H9 (cell line): ENCODE measurements at regions not wholly inside any gene's neighbourhood (a gene's known extent, or its start where the extent isn't known, plus 50 kb on each side); places are given as distances from the start of the nearest gene placed in this dataset.

Experiments
- DNase-seq: peaks from one replicate; pipeline ENCODE4 v3.0.0-alpha.2; 2017
- H2AFZ ChIP-seq: one replicate; pipeline ENCODE4 v1.6.1; 2013; ENCODE audit warnings: mild to moderate bottlenecking, low read length, control low read depth, moderate library complexity
- H2AK5ac ChIP-seq: 2 replicates; pipeline ENCODE4 v1.6.1; 2013; ENCODE audit warnings: low read length, control low read depth, mixed read lengths; ENCODE audit not compliant: insufficient read length
- H2BK120ac ChIP-seq: one replicate; pipeline ENCODE4 v1.6.1; 2013; ENCODE audit warnings: low read depth, mild to moderate bottlenecking, low read length, control low read depth, inconsistent platforms; ENCODE audit not compliant: poor library complexity, severe bottlenecking
- H2BK12ac ChIP-seq: 2 replicates; pipeline ENCODE4 v1.6.1; 2013; ENCODE audit warnings: low read length, control low read depth, mixed read lengths, low read depth; ENCODE audit not compliant: insufficient read length
- H2BK15ac ChIP-seq: 2 replicates; pipeline ENCODE4 v1.6.1; 2013; ENCODE audit warnings: low read depth, low read length, control low read depth
- H2BK20ac ChIP-seq: one replicate; pipeline ENCODE4 v1.6.1; 2013; ENCODE audit warnings: low read depth, mild to moderate bottlenecking, low read length, control low read depth, inconsistent platforms; ENCODE audit not compliant: poor library complexity, severe bottlenecking
- H2BK5ac ChIP-seq: 2 replicates; pipeline ENCODE4 v1.6.1; 2013; ENCODE audit warnings: low read length, control low read depth, mixed read lengths; ENCODE audit not compliant: insufficient read length
- H3K14ac ChIP-seq: 2 replicates; pipeline ENCODE4 v1.6.1; 2013; ENCODE audit warnings: low read length, control low read depth; ENCODE audit not compliant: insufficient read depth
- H3K18ac ChIP-seq: 2 replicates; pipeline ENCODE4 v1.6.1; 2013; ENCODE audit warnings: low read depth, mild to moderate bottlenecking, mixed read lengths, low read length, control low read depth; ENCODE audit not compliant: insufficient read length
- H3K23ac ChIP-seq: 2 replicates; pipeline ENCODE4 v1.6.1; 2013; ENCODE audit warnings: low read length, control low read depth, mixed read lengths, low read depth; ENCODE audit not compliant: insufficient read length
- H3K23me2 ChIP-seq: 2 replicates; pipeline ENCODE4 v1.6.1; 2013; ENCODE audit warnings: low read depth, mild to moderate bottlenecking, mixed read lengths, low read length, control low read depth; ENCODE audit not compliant: insufficient read length, poor library complexity, severe bottlenecking
- H3K27ac ChIP-seq: 2 replicates; pipeline ENCODE4 v1.5.1; 2013; ENCODE audit warnings: low read length, control low read depth, mixed read lengths, low read depth; ENCODE audit not compliant: insufficient read length
- H3K27me3 ChIP-seq: 2 replicates; pipeline ENCODE4 v1.6.1; 2013; ENCODE audit warnings: low read length, control low read depth, inconsistent platforms; ENCODE audit not compliant: insufficient read depth
- H3K4ac ChIP-seq: 2 replicates; pipeline ENCODE4 v1.6.1; 2013; ENCODE audit warnings: low read depth, mild to moderate bottlenecking, control low read depth, inconsistent platforms, low read length, moderate library complexity
- H3K4me1 ChIP-seq: 2 replicates; pipeline ENCODE4 v1.6.1; 2013; ENCODE audit warnings: low read length, control low read depth, inconsistent platforms; ENCODE audit not compliant: insufficient read depth
- H3K4me2 ChIP-seq: 2 replicates; pipeline ENCODE4 v1.6.1; 2013; ENCODE audit warnings: low read length, control low read depth, mixed read lengths; ENCODE audit not compliant: insufficient read length, insufficient read depth
- H3K56ac ChIP-seq: 2 replicates; pipeline ENCODE4 v1.6.1; 2013; ENCODE audit warnings: low read depth, mild to moderate bottlenecking, mixed read lengths, low read length, control low read depth; ENCODE audit not compliant: insufficient read length
- H3K79me1 ChIP-seq: 2 replicates; pipeline ENCODE4 v1.6.1; 2013; ENCODE audit warnings: low read depth, mild to moderate bottlenecking, moderate library complexity, low read length, control low read depth, inconsistent platforms; ENCODE audit not compliant: insufficient read depth, poor library complexity, severe bottlenecking
- H3K79me2 ChIP-seq: 2 replicates; pipeline ENCODE4 v1.6.1; 2013; ENCODE audit warnings: low read length, control low read depth, inconsistent platforms; ENCODE audit not compliant: insufficient read depth
- H3K9ac ChIP-seq: 2 replicates; pipeline ENCODE4 v1.6.1; 2013; ENCODE audit warnings: low read length, control low read depth, mixed read lengths; ENCODE audit not compliant: insufficient read length; ENCODE audit errors: extremely low read depth
- H3K9me3 ChIP-seq: one replicate; pipeline ENCODE4 v1.6.1; 2013; ENCODE audit warnings: low read depth, low read length, inconsistent platforms; ENCODE audit not compliant: control insufficient read depth
- H3T11ph ChIP-seq: one replicate; pipeline ENCODE4 v1.6.1; 2013; ENCODE audit warnings: mild to moderate bottlenecking, low read length, control low read depth, inconsistent platforms
- H4K20me1 ChIP-seq: one replicate; pipeline ENCODE4 v1.6.1; 2013; ENCODE audit not compliant: control insufficient read depth, insufficient read length, insufficient read depth
- H4K5ac ChIP-seq: 2 replicates; pipeline ENCODE4 v1.6.1; 2013; ENCODE audit warnings: low read depth, mild to moderate bottlenecking, mixed read lengths, low read length, control low read depth; ENCODE audit not compliant: insufficient read length
- H4K8ac ChIP-seq: replicated peaks from 2 replicates; pipeline ENCODE4 v1.6.1; 2013; ENCODE audit warnings: low read length, control low read depth, mixed read lengths, low read depth; ENCODE audit not compliant: insufficient read length
- H4K91ac ChIP-seq: 2 replicates; pipeline ENCODE4 v1.6.1; 2013; ENCODE audit warnings: low read depth, mild to moderate bottlenecking, moderate library complexity, mixed read lengths, low read length, control low read depth; ENCODE audit not compliant: insufficient read length
- H3K27ac Mint-ChIP-seq, 3 experiments: 2 replicates in 2 of 3; 3 replicates in 1 of 3; pipeline ENCODE4 v1.8.0; 2020 to 2021; ENCODE audit warnings: mixed read lengths in 3 of 3, mild to moderate bottlenecking in 1 of 3, moderate library complexity in 1 of 3
- H3K27me3 Mint-ChIP-seq: 2 replicates; pipeline ENCODE4 v1.8.0; 2021; ENCODE audit warnings: low read depth, mild to moderate bottlenecking, moderate library complexity, mixed read lengths
- H3K36me3 Mint-ChIP-seq, 3 experiments: 2 replicates in 2 of 3; 3 replicates in 1 of 3; pipeline ENCODE4 v1.8.0; 2020 to 2021; ENCODE audit warnings: low read depth in 3 of 3, mixed read lengths in 3 of 3; ENCODE audit not compliant: insufficient read depth in 1 of 3
- H3K4me1 Mint-ChIP-seq, 2 experiments: 2 replicates each; pipeline ENCODE4 v1.8.0; 2020; ENCODE audit warnings: mixed read lengths in 2 of 2
- H3K4me3 Mint-ChIP-seq, 2 experiments: 2 replicates in 1 of 2; 3 replicates in 1 of 2; pipeline ENCODE4 v1.8.0; 2020 to 2021; ENCODE audit warnings: mild to moderate bottlenecking in 2 of 2, mixed read lengths in 2 of 2, moderate library complexity in 1 of 2
- H3K9me3 Mint-ChIP-seq, 2 experiments: 2 replicates in 1 of 2; 3 replicates in 1 of 2; pipeline ENCODE4 v1.8.0; 2020; ENCODE audit warnings: mild to moderate bottlenecking in 2 of 2, mixed read lengths in 2 of 2, moderate library complexity in 1 of 2
- CTCF ChIP-seq: fragments of 200-600 bp; sonication (generic); conservative IDR thresholded peaks from 3 replicates; pipeline ENCODE4 v1.8.0; 2021; ENCODE audit warnings: antibody characterized with exemption, mild to moderate bottlenecking
- WGBS: extraction: QIAGEN DNeasy Blood & Tissue Kit; methylation state at CpG from one replicate; pipeline ENCODE4 v1.1.7; 2013; ENCODE audit warnings: missing lambda C conversion rate, low lambda C conversion rate, mixed read lengths; ENCODE audit not compliant: insufficient read length; ENCODE audit errors: extremely low coverage; 5-methylcytosine and 5-hydroxymethylcytosine counted together

- Histone ChIP-seq H2AFZ (no peak overlapping the region), H3K27me3 (no peaks in the 10 kb centered on the region), H3K4ac (no peak overlapping the region), H3K27ac (no peak overlapping the region), H3K79me2 (no peaks in the 10 kb centered on the region), H3K56ac (no peak overlapping the region), H3K18ac (no peak overlapping the region), H3T11ph (no peak overlapping the region), H2BK20ac (no peak overlapping the region), H3K4me1 (no peaks in the 10 kb centered on the region), H2BK120ac (no peak overlapping the region), H3K23ac (no peak overlapping the region), H3K9me3 (no peaks in the 10 kb centered on the region), H2BK15ac (no peak overlapping the region), H3K14ac (no peak overlapping the region), H3K23me2 (no peaks in the 10 kb centered on the region), H4K20me1 (no peaks in the 10 kb centered on the region), H3K9ac (no peak overlapping the region), H3K4me2 (no peak overlapping the region), H2AK5ac (no peak overlapping the region), H3K79me1 (no peaks in the 10 kb centered on the region), H2BK5ac (no peak overlapping the region), H2BK12ac (no peak overlapping the region), H4K91ac (no peak overlapping the region), H4K8ac (no peak overlapping the region), H4K5ac (no peak overlapping the region)
- H3K27me3 Mint-ChIP-seq, result no peaks in the 10 kb centered on the region; the same call in 1 of the 2 replicates
- 0 out of 5 replicates have a peak, but pooled peaks cover 0 to 2% of the 10 kb centered on the region in 2 experiments for H3K9me3 Mint-ChIP-seq
- no CpG with 5 or more reads among the region's 5 CpGs for WGBS
- H3K36me3 Mint-ChIP-seq, result no peaks in the 10 kb centered on the region
- no peak overlapping the region for H3K4me3 Mint-ChIP-seq
- no peak for TF ChIP-seq CTCF
- H3K4me1 Mint-ChIP-seq, result peaks cover 2 to 9% of the 10 kb centered on the region in 2 experiments; a peak in 1 of 4 replicates
- no peak overlapping the region for H3K27ac Mint-ChIP-seq
- DNase-seq, result no peak
These were observed 72.4 kb upstream of the SSTR1 start for GRCh38 chr14:38135106-38135867.
